C4-2B (cell line): ENCODE measurements at regions not wholly inside any gene's neighbourhood (a gene's known extent, or its start where the extent isn't known, plus 50 kb on each side); places are given as distances from the start of the nearest gene placed in this dataset.

Experiments
- H3K27ac ChIP-seq: fragments of 450-650 bp; 2 replicates; pipeline ENCODE4 v1.5.1; 2017
- ZFX ChIP-seq: fragments of 450-650 bp; IDR thresholded peaks from 2 replicates; pipeline ENCODE4 v1.6.1; 2017
- TF ChIP-seq, protein P1 (sequence below): fragments of 450-650 bp; conservative IDR thresholded peaks from 2 replicates; pipeline ENCODE4 v1.5.1; 2017; ENCODE audit warnings: mild to moderate bottlenecking

DNA sequence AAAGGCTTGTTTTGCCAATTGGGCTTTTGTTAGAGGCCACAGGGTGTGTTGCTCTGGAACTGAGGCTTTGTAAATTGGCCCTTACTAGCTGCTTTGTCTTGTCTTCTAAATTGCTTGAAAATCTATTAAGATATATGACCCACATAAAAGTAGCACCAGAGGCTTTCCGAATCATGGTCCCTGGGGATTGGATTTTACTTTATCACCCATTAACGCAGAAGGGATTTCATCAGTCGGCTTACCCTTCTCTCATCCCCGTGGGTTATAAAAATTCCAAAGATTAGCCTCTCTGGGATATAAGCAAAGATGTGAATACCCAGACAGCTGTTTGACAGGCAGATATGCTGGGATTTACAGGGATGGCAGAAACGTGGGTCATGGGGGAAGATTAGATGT, 98.3 kb upstream of the CHL1 start:
- no peak for TF ChIP-seq ZFX
- TF ChIP-seq, protein P1, sequence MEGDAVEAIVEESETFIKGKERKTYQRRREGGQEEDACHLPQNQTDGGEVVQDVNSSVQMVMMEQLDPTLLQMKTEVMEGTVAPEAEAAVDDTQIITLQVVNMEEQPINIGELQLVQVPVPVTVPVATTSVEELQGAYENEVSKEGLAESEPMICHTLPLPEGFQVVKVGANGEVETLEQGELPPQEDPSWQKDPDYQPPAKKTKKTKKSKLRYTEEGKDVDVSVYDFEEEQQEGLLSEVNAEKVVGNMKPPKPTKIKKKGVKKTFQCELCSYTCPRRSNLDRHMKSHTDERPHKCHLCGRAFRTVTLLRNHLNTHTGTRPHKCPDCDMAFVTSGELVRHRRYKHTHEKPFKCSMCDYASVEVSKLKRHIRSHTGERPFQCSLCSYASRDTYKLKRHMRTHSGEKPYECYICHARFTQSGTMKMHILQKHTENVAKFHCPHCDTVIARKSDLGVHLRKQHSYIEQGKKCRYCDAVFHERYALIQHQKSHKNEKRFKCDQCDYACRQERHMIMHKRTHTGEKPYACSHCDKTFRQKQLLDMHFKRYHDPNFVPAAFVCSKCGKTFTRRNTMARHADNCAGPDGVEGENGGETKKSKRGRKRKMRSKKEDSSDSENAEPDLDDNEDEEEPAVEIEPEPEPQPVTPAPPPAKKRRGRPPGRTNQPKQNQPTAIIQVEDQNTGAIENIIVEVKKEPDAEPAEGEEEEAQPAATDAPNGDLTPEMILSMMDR, result no peak
- no peak overlapping the region for H3K27ac ChIP-seq

DNA sequence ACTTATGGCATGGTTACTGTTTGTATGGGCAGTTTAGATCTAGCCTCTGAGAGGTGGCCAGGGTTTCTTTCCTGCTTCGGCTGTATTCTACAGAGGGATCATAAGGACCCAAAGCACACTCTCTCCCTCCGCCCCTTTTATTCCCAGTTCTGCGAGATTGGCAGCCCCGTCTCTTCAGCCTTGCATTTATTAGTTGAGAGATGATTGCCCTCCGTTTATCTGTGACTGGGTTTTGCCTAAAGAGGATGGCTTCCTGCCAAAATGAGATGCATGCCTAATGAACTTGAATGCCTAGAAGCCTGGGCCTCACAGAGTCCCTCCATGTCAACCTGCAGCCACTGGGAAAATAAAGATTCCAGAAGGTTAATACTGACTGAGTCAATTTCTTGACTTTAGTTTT, 97.1 kb upstream of the CHL1 start:
- no peak overlapping the region for H3K27ac ChIP-seq
- no peak for TF ChIP-seq ZFX
- TF ChIP-seq, protein P1, result no peak

DNA sequence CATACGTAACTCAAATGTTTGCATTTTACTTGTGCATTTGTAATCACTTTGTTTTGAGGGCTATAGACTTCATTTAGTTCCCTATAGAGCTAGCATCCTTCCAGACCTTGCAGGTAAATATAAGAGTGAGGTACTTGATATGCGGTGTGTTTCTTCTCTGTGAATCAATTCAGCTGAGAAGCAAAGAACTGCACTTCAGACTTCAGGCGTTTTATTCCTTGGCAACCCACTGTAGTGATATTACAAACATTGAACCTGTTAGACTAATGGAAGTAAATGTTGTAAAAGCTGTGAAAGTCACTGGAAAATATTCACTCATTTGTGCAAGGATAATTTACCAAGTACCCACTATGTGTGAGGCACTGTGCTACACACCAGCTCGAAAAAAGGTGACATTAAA, 94.1 kb upstream of the CHL1 start:
- TF ChIP-seq, protein P1, result no peak
- no peak for TF ChIP-seq ZFX
- no peak overlapping the region for H3K27ac ChIP-seq

DNA sequence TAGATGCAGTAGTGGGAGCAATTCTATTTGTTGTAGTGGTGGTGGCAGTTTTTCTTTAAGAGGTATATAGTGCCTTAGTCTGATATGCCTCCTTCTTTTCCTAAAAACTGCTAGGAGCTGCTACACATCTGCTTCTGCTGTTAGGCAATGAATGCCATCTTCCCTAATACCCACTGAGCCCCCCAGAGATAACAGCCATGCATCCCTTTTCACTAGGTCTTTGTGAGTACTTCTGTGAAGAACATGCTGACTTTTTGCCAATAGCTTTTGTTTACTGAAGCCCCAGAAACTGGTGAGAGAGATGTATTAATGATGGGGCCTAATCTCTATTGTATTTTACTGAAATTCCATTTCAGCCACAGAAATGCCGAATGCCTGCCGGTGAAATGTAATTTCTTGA, 92.6 kb upstream of the CHL1 start:
- H3K27ac ChIP-seq, result no peak overlapping the region

DNA sequence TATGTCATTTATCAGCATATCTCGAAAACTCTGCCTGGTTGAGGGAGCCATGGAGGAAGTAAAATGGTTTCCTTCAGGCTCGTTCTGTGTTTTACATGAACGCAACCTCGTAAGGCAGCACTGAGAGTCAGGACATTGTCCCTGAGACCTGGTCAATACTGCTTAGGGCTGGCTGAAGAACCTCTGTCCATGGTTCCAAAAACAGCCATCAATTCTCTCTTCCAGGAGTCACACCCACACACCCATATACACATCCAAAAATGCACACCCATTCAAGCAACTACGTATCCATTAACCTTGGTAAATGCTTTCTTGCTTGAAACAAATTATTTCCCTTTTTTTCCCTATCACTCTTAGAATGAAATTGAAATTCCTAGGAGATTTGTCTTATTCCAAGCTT, 91.0 kb upstream of the CHL1 start:
- no peak overlapping the region for H3K27ac ChIP-seq

More for the DNA sequence above, 92.6 kb upstream of the CHL1 start:
- TF ChIP-seq, protein P1, result no peak
- TF ChIP-seq ZFX, result no peak

DNA sequence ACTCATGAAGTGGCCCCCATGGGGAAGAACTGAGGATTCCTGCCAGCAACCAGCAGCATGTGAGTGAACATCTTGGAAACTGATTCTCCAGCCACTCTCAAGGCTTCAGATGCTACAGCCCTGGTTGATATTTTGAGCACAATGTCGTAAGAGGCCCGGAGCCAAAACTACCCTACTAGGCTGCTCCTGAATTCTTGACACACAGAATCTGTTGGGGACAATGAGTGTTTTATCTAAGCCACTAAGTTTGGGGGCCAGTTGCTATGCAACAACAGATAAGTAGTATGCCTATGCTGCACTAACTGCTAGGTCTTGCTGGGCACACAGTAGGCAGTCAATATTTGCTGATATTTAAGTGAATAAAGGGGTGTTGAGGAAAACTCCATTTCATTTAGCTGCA, 89.9 kb upstream of the CHL1 start:
- no peak overlapping the region for H3K27ac ChIP-seq
- no peak for TF ChIP-seq ZFX
- TF ChIP-seq, protein P1, result no peak

More for the DNA sequence above, 91.0 kb upstream of the CHL1 start:
- TF ChIP-seq, protein P1, result no peak

DNA sequence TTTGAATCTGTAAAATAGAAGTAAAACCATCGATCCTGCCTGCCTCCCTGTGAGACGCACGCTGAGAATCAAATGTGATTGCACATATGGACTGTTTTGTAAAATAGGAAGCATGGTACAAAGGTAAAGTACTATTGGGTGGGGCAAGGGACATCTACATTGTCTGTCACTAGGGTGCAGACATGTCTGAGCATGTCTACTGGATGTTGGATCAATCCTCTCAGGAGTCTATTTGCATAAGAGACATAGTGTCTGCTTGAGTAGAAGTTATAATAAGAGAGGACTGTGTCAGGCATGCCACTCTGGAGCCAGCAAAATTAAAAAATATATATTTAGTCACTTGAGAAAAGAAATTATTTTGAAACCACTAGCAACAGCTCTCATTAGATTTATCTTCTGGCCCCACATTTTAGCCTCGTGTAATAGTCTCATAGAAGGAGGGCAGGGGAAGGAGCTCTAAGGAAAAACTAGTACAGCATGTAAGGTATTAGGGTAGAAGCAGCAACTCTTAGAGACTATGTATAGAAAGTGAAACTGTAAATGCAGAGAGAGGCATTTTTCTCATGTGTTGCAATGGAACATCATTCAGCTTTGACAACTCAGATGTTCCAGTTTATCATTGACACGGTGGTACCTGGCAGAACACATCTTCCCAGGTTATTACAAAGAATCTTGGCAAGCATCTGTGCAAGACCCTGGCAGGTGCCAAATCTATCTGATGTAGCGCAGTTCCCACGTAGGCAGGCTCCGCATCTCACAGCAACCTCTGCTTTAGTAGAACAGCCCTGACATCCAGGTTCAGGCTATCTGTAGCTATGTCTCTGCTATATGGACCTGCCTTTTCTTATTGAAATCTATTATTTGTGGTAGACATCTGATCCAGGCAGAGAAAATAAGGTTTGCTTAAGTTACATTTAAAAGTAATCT, 85.2 kb upstream of the CHL1 start:
- no peak overlapping the region for H3K27ac ChIP-seq
- TF ChIP-seq ZFX, result no peak
- TF ChIP-seq, protein P1, result no peak
